ENCODE measurements at regions not wholly inside any gene's neighbourhood (a gene's known extent, or its start where the extent isn't known, plus 50 kb on each side); places are given as distances from the start of the nearest gene placed in this dataset.

DNA sequence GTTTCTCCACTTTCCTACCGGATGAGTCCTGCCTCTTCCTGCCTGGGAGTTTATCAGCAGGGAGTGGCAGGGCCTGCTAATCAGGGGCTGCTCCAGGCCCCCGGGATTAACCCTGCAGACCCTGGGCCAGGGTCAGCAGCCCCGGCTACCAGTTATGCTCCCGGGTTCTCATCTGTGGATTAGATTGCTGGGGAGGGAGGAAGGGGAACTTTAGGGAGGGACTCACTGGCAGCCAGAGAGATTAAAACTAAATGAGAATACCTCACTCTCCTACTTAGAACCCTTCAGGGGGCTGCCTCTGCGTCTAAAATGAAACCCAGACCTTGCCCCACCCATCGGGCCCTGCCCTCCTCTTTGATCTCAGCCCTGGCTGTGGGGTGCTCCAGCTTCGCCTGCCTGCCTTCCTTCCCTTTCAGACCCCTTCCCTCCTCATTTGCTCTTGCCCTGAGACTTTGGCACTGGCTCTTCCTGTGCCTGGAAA lies 130.5 kb upstream of the HAND1 start:
- Histone ChIP-seq H3K36me3 (replicated peaks; ENCODE audit: insufficient read depth, low read length) (no peaks in the 10 kb centered on the region), H3K4me1 (ENCODE audit: low read length) (no peaks in the 10 kb centered on the region), H3K27me3 (replicated peaks; ENCODE audit: insufficient read depth, low read length) (peaks cover 3% of the 10 kb centered on the region; the same call in 1 of the 2 replicates), H3K79me2 (ENCODE audit: low read length) (no peaks in the 10 kb centered on the region), H3K27ac (ENCODE audit: low read length) (no peak overlapping the region), H3F3A (ENCODE audit: insufficient read depth, low read length) (no peaks in the 10 kb centered on the region), H3K9ac (ENCODE audit: low read length) (no peak overlapping the region), H3K9me2 (replicated peaks; ENCODE audit: insufficient read depth, low read length) (no peaks in the 10 kb centered on the region), H3K4me3 (ENCODE audit: low read length) (no peak overlapping the region), H3K9me3 (replicated peaks; ENCODE audit: insufficient read depth, low read length) (no peaks in the 10 kb centered on the region), H2AFZ (ENCODE audit: low read length) (no peak overlapping the region), H3K4me2 (ENCODE audit: low read depth, low read length) (no peak overlapping the region), H4K20me1 (ENCODE audit: insufficient read depth, low read length) (no peaks in the 10 kb centered on the region)
- DNase-seq: no peak
- TF ChIP-seq, protein P1, sequence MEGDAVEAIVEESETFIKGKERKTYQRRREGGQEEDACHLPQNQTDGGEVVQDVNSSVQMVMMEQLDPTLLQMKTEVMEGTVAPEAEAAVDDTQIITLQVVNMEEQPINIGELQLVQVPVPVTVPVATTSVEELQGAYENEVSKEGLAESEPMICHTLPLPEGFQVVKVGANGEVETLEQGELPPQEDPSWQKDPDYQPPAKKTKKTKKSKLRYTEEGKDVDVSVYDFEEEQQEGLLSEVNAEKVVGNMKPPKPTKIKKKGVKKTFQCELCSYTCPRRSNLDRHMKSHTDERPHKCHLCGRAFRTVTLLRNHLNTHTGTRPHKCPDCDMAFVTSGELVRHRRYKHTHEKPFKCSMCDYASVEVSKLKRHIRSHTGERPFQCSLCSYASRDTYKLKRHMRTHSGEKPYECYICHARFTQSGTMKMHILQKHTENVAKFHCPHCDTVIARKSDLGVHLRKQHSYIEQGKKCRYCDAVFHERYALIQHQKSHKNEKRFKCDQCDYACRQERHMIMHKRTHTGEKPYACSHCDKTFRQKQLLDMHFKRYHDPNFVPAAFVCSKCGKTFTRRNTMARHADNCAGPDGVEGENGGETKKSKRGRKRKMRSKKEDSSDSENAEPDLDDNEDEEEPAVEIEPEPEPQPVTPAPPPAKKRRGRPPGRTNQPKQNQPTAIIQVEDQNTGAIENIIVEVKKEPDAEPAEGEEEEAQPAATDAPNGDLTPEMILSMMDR (IDR thresholded peaks at IDR 0.05; ENCODE audit: low read length): no peak
- no peak for TF ChIP-seq EZH2phosphoT487 (IDR thresholded peaks at IDR 0.05; ENCODE audit: low read length)
- no peak for TF ChIP-seq EZH2 (optimal IDR thresholded peaks at IDR 0.05; ENCODE audit: low read depth, low read length)

DNA sequence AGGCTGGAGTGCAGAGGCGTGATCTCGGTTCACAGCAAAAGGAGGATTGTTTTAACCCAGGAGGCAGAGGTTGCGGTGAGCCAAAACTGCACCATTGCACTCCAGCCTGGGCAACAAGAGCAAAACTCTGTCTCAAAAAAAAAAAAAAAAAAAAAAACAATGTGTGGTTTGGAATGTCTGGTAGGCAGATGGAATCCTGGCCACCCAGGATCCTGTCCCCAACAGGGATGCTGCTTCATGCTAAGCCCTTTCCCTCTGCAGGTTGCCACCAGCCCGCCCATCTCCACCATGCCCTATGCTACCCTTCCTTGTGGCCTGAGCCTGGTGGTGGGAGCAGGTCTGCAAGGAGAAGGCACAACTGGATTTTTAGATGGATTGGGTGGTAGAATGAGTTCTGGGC lies 129.7 kb upstream of the HAND1 start:
- no peaks in the 10 kb centered on the region for H3K9me2 ChIP-seq (replicated peaks; ENCODE audit: insufficient read depth, low read length)
- no peak overlapping the region for H3K4me3 ChIP-seq (ENCODE audit: low read length)
- no peaks in the 10 kb centered on the region for H3K4me1 ChIP-seq (ENCODE audit: low read length)
- no peaks in the 10 kb centered on the region for H3K79me2 ChIP-seq (ENCODE audit: low read length)
- H2AFZ ChIP-seq (ENCODE audit: low read length): no peak overlapping the region
- no peak overlapping the region for H3K27ac ChIP-seq (ENCODE audit: low read length)
- TF ChIP-seq, protein P1 (IDR thresholded peaks at IDR 0.05; ENCODE audit: low read length): no peak
- TF ChIP-seq EZH2phosphoT487 (IDR thresholded peaks at IDR 0.05; ENCODE audit: low read length) (no peak), EZH2 (optimal IDR thresholded peaks at IDR 0.05; ENCODE audit: low read depth, low read length) (no peak)
- DNase-seq: no peak
- H3K9me3 ChIP-seq (replicated peaks; ENCODE audit: insufficient read depth, low read length): no peaks in the 10 kb centered on the region
- H3F3A ChIP-seq (ENCODE audit: insufficient read depth, low read length): no peaks in the 10 kb centered on the region
- H3K4me2 ChIP-seq (ENCODE audit: low read depth, low read length): no peak overlapping the region
- H3K27me3 ChIP-seq (replicated peaks; ENCODE audit: insufficient read depth, low read length): peaks cover 3% of the 10 kb centered on the region; the same call in 1 of the 2 replicates
- no peaks in the 10 kb centered on the region for H4K20me1 ChIP-seq (ENCODE audit: insufficient read depth, low read length)
- H3K9ac ChIP-seq (ENCODE audit: low read length): no peak overlapping the region
- no peaks in the 10 kb centered on the region for H3K36me3 ChIP-seq (replicated peaks; ENCODE audit: insufficient read depth, low read length)

DNA sequence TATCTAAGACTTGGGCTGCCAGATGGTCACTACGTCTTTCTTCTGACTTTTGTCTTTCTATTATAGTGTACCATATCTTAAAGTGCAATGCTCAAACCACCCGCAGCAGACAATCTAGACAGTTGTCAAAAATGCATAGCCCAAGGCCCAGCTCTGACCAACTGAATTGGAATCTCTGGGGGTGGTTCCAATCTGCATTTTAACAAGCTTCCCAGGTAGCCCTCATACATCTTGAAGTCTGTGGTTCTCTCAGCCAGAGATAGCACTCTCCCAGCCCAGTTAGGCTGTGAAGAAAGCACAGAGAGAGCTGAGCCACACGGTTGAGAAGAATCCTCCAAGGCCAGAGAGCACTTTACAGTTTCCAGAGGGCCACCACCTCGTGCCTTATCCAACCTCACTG lies 128.2 kb upstream of the HAND1 start:
- no peak overlapping the region for H3K4me2 ChIP-seq (ENCODE audit: low read depth, low read length)
- DNase-seq: no peak
- no peaks in the 10 kb centered on the region for H3K79me2 ChIP-seq (ENCODE audit: low read length)
- no peak overlapping the region for H2AFZ ChIP-seq (ENCODE audit: low read length)
- no peaks in the 10 kb centered on the region for H3K9me2 ChIP-seq (replicated peaks; ENCODE audit: insufficient read depth, low read length)
- no peaks in the 10 kb centered on the region for H3K36me3 ChIP-seq (replicated peaks; ENCODE audit: insufficient read depth, low read length)
- H3K27me3 ChIP-seq (replicated peaks; ENCODE audit: insufficient read depth, low read length): peaks cover 2% of the 10 kb centered on the region; the same call in 1 of the 2 replicates
- H3K9ac ChIP-seq (ENCODE audit: low read length): no peak overlapping the region
- H3K9me3 ChIP-seq (replicated peaks; ENCODE audit: insufficient read depth, low read length): no peaks in the 10 kb centered on the region
- H4K20me1 ChIP-seq (ENCODE audit: insufficient read depth, low read length): no peaks in the 10 kb centered on the region
- no peak overlapping the region for H3K4me3 ChIP-seq (ENCODE audit: low read length)
- TF ChIP-seq EZH2phosphoT487 (IDR thresholded peaks at IDR 0.05; ENCODE audit: low read length) (no peak), EZH2 (optimal IDR thresholded peaks at IDR 0.05; ENCODE audit: low read depth, low read length) (no peak)
- TF ChIP-seq, protein P1 (IDR thresholded peaks at IDR 0.05; ENCODE audit: low read length): no peak
- no peak overlapping the region for H3K27ac ChIP-seq (ENCODE audit: low read length)
- H3K4me1 ChIP-seq (ENCODE audit: low read length): no peaks in the 10 kb centered on the region
- no peaks in the 10 kb centered on the region for H3F3A ChIP-seq (ENCODE audit: insufficient read depth, low read length)

Data from MM.1S (cell line).